Inferior parietal cortex (tissue), 1 donor: ENCODE measurements at regions not wholly inside any gene's neighbourhood (a gene's known extent, or its start where the extent isn't known, plus 50 kb on each side); places are given as distances from the start of the nearest gene placed in this dataset.
"Not testable (repeated sequence)": the region's sequence is repeated elsewhere in the genome, so short reads cannot be mapped to it uniquely, and the experiment has no call there.

Experiments used
- DNase-seq: peaks from one replicate; pipeline ENCODE4 v3.0.0-alpha.2; 2016; ENCODE audit errors: extremely low spot score

DNA sequence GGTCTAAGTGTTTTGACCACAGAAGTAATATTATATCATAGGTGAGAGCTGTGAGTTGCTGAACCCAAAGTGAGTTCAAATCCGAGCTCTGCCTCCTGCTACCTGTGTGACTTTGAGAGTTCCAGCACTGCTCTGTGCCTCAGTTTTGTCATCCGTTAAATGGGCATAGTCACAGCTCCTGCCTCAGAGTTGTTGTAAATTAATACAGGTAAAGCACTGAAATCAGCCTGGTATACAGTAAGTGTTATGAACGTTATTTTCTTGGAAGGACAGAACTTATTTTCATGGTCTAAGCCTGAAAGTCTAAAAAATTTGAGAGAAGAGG lies 65.4 kb upstream of the ZNF195 start:
- DNase-seq, result not testable (repeated sequence)

DNA sequence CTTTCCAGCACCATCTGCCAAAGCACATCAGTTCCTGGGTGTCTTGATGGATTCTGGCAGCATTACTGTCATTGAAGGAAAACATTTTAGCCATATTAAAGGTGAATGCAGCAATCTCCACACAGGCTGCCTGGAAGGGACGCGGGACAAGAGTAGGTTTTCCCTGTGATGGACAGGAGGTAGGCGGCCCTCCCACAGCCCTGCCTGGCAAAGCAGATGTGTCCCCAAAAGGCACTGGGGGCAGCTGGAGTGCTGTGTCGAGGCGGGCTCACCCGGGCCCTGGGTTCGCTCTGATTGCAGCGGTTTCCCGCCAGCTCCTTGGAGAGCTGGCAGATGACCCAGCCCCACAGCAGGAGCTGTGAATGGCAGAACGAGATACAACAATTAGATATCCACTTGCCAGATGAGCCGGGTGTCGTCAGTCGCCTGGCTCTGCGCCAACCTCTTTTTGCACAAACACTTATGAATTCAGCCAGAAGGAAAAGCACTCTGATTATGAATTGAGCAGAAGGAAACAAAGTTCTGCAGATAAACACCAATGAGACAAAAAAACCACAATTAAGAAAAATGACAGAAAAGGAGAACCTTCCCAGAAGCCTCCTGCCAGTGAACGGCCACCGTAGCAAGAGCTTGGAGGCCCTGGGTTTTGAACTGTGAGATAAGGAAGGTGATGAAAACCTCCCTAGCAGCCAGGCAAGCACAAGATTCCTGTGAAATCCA lies 64.9 kb upstream of the ZNF195 start:
- DNase-seq, result not testable (repeated sequence)

DNA sequence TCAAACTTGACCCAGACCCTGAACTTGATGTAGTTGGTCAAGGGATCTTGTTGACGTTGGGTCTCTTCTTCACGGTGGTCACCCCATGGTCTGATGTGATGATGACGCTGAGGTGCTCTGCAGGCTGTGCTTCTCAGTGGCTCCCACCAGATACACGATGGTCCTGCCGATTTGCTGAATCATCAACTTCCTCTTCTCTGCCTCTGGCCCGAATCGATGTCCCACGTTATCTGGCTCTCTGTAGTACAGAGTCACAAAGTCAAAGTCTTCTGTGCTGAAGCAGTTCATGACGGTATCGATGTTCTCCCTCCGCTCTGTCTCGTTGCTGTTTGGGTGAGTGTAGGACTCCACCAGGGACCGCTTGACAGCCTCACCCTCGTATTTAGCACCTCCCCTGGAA lies 58.5 kb upstream of the ZNF195 start:
- DNase-seq, result not testable (repeated sequence)

DNA sequence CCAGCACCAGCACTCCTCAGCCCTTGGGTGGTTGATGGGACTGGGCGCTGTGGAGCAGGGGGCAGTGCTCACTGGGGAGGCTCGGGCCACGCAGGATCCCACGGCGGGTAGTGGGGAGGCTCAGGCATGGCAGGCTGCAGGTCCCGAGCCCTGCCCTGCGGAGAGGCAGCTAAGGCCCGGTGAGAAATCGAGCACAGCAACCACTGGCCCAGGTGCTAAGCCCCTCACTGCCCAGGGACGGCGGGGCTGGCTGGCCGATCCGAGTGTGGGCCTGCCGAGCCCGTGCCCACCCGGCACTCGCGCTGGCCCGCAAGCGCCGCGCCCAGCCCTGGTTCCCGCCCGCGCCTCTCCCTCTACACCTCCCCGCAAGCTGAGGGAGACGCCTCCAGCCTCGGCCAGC lies 56.0 kb upstream of the ZNF195 start:
- no peak for DNase-seq

DNA sequence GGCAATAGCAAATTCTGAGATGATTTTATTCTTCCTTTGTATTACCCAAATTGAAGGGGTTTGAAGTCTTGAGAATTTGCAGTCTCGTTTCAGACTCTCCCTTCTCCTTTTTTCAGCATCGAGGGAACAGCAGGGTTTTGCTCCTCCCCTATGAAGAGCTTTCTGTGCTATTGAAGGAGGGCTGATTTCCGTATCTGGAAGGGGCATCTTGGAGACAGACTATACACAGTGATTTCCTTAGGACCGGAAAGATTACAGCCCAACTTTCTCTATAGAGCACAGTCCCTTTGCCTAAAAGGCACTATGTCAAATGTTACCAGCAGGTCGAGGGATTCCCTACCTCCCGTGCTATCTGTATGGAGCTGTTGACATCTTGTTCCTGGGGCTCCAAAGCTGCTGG lies 50.2 kb upstream of the ZNF195 start:
- DNase-seq, result not testable (repeated sequence)
